NCI-H526 treated with DMSO at 0.1 percent for 48 hours (cell line): ENCODE measurements at regions not wholly inside any gene's neighbourhood (a gene's known extent, or its start where the extent isn't known, plus 50 kb on each side); places are given as distances from the start of the nearest gene placed in this dataset.
"Not testable (repeated sequence)": the region's sequence is repeated elsewhere in the genome, so short reads cannot be mapped to it uniquely, and the experiment has no call there.

Experiments used
- DNase-seq: peaks from one replicate; lab custom pipeline; 2025; lab: John Stamatoyannopoulos, UW

DNA sequence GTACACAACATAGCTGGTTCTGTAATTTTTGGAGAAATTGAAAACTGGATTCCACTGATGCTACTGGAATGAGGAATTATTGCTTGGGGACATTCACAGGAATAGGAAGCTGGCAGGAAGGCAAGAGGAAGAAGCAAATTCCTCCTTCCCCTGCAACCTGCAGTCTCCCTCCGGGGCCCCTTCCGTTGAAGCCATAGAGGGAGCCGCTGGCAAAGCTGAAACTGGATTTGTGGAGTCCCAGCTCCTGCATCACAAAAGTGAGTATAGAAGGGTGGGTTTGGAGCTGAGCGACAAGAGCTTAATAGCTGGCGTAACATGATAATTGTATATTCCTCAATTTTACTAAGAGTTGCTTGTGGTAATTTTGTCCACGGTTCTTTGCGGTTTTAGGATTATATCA, 190.8 kb downstream of the ADRA2A start:
- DNase-seq: no peak

DNA sequence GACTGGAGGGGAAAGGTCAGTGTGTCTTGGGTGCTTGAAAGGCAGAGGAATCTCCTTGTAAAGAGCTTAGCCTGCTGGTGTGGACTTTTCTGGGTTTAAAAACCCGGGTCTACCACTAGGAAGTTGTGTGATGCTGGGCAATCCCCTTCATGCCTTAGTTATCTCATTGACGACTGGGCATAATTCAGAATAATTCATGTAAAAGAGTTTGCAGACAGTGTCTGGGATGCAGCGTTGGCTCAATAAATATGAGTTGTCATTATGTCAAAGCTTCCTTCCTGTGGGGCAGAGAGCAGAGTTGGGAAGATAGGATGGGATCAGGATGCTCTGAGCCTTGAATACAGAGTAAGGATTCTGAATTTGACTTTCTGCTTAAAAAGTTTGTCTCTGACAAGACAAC, 196.4 kb downstream of the ADRA2A start:
- DNase-seq: no peak

DNA sequence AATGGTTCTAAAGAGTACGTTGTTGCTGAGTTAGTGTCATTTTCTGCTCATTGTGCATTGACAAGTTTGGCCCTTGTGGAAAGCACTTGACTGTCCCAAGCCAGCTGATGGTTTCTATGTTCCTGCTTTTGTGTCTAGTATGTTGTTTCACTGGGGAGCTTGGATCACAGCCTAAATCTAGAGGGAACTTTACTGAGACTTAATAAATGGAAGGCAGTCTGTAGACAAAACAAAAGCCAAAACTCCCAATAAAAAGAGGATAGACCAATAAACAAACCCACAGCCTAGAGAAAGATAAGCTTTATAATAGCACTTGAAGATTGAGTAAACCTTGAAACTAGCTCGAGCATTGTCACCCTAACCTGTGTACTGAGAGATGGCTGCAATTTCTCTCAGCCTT, 196.8 kb downstream of the ADRA2A start:
- no peak for DNase-seq

DNA sequence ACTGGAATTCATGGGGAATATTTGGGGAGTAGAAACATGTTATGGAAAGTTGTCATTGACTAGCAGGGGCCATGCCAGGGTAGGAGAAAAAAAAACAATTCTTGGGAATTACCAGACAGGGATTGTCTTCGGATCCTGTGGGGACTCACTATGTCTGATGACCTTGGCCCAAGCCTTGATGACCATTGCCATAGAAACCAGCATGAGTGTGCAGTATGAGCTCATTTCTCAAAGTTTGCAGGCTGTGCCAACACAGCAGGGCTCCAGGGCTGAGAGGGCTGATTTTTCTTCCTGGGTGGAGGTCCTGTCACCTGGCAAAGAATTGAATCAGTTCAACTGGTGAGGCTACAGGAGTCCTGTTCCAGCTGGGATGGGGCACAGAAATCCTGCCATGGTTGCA, 198.3 kb downstream of the ADRA2A start:
- no peak for DNase-seq

DNA sequence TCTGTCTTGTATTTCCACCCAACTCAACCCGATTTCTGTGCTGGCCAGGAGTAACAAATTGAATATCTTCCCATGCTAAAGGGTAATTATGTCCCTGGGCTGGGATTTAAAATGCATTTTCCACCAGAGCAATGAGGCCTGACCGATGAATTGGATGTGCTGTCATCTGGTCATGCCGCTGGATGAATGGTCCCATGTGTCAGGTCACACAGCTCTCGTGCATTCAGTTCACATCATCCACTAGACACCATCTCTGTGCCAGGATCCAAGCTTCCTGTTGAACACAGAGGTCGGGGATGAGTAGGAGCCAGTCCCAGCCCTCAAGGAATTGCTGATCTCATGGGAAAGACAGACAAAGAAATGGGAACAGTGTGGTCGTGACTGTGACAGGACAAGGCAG, 200.8 kb downstream of the ADRA2A start:
- DNase-seq: no peak

DNA sequence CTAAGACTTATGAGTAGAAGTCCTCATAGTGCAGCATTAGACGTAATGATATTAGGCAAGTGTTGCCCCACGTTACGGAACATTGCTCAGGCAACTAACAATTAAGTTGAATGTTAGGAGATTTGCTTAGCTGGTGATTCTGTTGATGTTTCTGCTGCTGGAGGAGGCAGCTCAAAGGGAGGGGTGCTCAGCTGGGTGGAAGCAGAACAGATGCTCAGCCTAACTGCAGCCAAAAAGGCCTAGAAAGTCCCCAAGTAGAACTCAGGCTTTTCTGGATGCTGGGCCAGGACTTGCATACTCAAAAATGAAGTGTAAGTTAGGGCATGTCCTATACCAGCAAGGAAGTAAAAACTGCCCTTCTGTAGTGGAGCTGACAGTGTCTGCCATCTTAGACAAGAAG, 201.4 kb downstream of the ADRA2A start:
- DNase-seq: no peak

DNA sequence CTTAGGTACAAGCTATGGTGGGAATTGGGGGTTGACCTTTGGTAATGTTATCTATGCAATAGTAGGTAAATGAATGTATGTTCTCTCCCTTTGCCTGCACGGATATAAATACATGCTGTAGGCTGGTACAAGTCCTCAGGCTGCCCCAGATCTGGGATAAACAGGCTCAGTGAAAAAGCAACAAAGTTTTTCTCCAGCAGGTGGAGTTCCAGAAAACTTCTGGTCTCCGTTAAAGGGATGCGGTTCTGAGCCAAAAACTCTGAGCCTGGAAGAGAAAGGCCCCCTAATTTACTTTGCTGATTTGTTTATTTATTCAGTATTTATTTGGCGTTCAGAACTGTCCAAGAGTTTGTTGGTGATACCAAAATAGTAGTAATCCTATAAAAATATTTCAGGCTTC, 204.7 kb downstream of the ADRA2A start:
- DNase-seq: no peak

DNA sequence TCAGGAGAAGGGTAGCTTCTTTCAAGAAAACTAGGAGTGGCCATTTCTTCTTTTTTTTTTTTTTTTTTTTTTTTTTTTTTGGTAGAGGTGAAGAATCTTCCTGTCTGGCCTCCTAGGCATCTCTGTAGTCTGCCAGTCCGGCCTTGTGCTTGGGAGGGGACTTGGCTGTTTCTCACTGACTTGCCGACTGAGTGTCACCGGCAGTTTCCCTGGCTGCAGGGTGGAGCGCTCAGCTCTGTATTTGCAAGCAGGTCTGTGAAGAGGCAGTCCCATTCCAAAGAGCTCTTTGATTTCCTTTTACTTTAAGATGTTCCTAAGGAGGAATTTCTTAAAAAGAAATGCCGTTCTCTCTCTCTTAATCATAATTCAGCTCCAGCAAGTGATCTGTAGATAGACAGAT, 212.6 kb downstream of the ADRA2A start:
- DNase-seq: no peak

DNA sequence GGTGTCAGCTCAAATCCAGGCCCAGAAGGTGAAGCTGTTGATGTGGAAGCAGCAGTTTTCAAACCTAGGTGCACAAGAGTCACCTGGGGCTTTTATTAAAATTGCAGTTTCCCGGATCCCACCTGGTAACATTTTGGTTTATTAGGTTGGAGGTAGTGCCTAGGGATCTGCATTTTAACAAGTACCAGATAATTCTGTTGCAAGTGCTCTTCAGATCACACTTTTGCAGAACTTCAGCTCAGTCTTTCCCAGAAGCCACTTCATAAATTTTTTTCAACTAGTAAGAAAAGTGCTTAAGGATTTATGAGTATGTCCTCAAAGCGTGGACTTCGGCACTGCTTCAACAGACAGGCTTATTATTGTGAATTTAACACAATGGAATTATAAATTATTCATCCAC, 213.8 kb downstream of the ADRA2A start:
- DNase-seq: no peak

DNA sequence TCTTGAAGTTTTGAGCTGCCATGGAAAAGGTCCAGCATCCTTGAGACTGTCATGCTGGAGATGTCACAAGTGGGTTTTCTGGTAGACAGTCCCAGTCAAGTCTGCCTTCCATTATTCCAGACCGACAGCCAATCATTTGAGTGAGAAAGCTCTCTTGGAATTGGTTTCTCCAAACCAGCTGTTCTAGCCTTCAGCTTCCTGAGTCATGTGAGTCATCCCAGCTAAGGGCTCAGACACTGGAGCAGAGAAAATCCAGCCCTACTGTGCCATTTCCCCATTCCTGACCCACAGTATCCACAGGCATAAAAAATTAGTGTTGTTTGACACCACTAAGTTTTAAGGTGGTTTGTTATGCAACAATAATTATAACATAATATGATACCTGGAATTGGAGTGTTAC, 219.0 kb downstream of the ADRA2A start:
- DNase-seq: no peak

DNA sequence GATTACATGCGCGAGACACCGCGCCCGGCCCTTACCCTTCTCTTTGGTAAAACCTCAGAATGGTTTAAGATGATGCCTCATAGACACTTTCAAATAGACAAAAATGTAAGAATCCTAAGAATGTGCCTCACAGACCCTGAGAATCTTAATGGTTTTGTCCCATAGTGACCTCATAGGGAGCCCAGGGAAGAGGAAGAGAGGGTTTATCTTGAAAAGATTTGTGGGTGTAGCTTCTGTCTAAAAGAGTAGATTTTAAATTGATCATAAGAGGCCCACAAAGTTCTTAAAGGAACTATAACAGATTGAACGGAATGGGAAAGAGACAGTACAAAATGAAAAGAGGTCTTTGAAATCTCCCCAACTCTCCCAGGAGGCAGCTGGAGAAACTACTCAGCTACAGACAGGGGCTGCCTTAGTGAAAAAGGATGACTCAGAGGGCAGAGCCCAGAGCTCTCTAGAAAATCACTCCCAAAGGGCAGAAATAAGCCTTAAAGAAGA, 220.6 kb downstream of the ADRA2A start:
- DNase-seq: no peak

DNA sequence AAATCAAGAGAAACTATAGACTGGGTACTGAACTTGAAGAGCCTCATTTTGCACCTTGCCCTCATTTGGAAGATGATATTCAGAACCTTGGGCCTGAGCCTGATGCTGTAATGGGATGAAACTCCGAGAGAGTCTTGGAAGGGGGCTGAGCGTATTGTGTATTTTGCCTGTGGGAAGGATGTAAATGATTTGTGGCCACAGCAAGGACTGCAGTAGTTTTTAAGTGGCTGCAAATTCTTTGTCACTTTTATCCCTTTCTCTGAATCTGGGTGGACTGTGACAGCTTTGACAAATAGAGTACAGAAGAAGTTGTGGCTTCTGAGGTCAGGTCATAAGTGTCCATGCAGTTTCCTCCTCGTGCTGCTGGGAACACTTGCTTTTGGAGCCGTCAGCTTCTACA, 221.2 kb downstream of the ADRA2A start:
- no peak for DNase-seq

DNA sequence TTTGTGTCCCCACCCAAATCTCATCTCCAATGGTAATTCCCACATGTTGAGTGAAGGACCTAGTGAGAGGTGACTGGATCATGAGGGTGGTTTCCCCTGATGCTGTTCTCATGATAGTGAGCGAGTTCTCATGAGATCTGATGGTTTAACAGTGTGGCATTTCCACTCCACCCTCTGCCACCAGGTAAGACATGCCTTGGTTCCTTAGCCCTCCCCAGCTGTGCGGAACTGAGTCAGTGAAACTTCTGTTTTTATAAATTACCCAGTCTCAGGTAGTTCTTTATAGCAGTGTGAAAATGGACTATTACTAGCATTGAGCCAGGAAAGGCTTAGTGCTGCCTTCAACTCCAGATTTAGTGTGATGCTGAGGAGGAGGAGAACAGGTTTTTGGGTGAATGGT, 222.2 kb downstream of the ADRA2A start:
- DNase-seq: no peak

DNA sequence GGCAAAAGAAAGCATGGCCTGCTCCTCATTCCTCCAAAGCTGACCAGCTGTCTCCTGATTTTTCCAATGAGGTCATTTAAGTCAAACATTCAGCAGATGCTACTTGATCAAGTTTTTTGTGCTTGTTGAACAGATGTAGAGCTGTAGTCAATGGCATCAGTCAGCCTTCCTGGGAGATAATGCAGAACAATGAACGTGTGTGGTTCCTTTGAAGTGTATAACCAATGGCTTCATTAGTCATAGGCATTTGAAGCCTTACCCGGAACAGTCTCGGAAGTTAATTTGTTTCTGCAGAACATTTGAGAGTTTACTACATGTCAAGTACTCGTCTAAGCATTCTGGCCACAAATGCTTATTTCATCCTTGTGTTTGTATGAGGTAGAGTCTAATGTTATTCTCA, 227.1 kb downstream of the ADRA2A start:
- no peak for DNase-seq

DNA sequence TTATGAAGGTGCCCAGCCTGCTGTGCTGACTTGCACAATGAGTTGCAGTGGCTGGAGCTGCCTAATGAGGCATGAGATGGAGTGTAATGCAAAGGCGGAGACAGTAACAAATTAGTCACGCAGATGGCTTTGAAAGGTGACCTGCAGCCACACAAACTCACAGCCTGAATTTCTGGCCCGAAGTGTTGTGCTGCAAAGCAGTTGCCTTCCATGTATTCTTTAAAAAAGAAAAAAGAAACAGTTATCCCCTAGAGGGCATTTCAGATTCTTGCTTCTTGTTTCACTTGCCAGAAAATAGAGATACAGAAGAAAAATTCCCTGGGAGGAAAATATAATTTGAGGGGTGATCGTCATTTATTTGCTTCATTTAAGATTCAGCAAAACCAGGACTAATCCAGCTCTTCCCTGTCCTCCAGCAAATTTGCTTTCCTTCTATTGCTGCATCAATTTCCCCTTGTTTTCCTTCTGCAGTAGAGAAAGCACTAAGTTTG, 239.9 kb downstream of the ADRA2A start:
- no peak for DNase-seq

DNA sequence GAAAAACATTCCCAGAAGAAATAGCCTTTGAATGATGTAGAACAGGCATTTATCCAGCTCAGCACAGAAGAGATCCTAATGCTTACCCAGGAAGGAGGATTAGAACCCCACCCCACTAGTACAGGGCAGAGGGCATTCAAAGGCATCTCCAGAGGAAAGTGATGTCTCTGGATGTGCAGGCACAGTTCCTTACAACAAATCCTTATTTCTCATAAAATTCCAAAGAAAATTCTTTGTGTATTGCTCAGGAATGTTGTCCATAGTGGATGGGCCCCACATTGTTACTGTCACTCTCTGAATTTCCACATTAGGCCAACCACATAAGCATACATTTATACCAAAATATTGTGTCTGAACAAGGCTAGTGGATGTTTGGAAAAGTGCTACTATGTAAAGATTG, 243.0 kb downstream of the ADRA2A start:
- no peak for DNase-seq

DNA sequence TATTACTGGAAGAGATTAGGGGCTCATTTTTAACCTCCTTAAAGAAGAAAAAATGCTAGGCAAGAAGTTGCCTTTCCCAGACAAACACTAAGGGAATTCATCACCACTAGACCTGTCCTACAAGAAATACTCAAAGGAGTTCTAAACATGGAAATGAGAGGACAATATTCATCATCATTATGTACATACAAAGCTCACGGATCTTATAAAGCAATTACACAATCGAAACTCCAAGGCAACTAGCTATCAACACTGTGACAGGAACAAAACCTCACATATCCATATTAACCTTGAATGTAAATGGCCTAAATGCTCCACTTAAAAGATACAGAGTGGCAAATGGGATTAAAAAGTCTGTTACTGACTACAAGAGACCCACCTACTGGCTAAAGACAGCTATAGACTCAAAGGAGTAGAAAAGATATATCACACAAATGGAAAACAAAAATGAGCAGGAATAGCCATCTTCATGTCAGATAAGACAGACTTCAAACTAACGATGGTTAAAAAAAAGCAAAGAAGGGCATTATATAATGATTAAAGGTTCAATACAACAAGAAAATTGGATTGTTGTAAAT, 246.6 kb downstream of the ADRA2A start:
- DNase-seq: no peak

DNA sequence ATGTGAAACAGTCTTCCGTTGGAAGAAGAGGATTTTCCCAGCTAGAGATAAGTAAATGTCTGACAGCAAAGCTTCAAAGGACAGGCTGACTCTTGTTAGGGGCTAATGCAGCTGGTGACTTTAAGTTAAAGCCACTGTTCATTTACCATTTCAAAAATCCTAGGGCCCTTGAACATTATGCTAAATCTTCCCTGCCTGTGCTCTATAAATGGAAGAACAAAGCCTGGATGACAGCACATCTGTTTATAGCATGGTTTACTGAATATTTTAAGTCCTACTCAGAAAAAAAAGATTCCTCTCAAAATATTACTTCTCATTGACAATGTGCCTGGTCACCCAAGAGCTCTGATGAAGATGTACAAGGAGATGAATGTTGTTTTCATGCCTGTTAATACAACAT, 255.3 kb downstream of the ADRA2A start:
- not testable (repeated sequence) for DNase-seq

DNA sequence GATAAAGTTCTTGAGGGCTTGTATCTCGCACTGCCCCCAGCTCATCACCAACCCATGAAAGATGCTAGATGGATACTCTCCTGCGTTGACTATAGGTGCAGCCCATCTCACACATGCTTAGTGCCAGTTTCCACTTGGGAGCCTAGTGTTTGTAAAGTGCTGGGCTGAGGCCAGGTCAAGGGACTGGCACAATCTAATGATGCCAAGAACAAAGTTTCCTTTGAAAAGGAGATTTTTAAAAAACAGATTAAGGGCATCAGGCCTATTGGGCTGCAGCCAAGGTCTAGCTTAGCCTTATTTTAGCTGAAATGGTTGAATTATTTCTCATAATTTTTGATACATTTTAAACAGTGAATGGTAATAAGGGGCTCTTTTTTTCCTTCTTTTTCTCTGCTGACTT, 259.0 kb downstream of the ADRA2A start:
- DNase-seq: no peak

DNA sequence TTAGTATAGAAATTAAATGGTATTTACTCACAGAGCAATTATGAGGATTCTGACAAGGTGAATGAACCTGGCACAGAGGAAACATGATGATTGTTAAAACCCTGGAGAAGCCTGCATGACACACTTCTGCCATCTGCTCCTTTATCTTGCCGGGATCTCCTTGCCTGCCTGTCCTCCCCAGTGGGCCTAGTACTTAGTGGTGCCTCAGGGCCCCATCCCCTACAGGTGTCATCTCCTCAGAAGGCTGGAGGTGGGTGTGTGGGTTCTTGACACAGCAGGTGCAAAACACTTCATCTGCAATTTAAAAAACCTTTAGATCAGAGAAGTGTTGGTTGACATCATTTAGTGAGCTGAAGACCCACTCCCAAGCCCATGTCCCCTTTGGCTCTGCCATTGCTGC, 261.2 kb downstream of the ADRA2A start:
- no peak for DNase-seq

DNA sequence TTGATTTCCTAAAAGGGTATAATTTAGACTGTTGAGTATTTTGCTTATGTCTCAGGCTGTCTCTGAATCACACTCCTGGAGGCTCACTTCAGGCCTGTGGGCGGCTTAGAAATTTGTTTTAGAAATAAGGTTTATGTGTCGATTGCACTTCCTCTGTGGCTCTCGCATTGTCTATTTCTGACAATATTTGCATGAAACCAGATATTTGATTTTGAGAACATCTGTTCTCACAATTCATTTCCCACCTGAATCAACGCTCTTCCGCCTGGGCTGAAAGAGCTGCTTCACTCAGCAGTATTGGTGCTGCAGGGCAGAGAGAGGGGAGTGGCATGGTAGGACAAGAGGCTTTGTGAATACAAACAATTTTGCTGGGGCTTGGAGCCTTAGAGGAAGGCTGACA, 262.0 kb downstream of the ADRA2A start:
- DNase-seq: no peak

DNA sequence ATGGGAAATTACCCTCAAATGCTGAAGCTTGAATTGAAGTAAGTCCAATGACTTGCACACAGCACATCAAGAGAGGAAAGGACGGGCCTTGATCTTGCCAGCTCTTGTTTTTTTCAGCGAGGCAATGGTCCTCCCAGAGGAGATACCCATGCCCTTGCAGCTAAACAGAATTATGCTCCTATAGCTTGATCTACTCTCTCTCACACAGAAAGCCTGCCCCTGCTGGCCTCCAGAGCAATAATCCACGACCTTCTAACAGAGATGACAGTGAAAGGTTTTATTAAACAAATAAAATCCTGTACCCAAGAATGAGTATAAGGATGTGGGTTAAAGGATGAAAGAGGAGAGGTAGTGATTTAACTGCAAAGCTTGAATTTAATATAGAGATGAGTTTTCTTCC, 268.0 kb downstream of the ADRA2A start:
- no peak for DNase-seq

DNA sequence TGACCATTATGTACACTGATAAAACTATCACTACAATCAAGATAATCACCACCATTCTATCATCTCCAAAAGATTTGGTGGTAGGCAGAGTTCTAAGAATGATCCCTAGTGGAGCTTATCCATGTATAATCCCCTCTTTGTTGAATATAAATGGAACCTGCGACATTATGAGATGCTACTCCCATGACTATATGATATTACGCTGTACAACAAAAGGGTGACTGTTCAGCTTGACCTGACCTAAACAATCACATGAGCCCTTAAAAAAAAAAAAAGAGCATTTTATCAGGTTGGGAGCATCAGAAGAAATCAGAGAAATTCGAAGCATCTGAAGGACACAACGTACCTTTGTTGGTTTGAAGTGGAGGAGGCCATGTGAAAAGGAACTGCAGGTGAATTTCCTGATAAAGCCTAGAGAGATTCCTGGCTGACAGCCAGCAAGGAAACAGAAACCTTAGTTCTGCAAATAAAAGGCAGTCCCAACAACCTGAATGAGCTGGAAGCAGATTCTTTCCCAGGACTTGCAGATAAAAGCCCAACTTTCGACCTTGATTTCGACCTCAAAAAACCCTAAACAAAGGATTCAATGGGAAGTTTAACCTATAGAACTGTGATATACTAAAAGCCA, 270.7 kb downstream of the ADRA2A start:
- DNase-seq: no peak

DNA sequence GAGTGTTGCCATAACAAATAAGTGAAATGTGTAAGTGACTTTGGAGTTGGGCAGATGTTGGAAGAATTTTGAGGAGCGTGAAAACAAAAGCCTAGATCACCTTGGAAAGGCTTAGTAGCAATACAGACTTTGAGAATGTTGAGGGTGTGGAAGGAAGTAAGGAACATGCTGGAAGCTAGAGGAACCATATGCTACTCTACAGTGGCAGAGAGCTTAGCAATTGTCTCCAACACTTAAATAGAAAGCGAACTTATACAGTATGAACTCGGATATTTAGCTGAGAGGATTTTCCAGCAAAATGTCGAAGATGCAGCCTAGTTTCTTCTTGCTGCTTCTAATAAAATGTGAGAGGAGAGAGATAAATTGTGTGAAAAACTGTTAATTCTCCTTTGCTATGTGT, 271.2 kb downstream of the ADRA2A start:
- DNase-seq: no peak
